WTC11 (cell line): ENCODE measurements at regions not wholly inside any gene's neighbourhood (a gene's known extent, or its start where the extent isn't known, plus 50 kb on each side); places are given as distances from the start of the nearest gene placed in this dataset.
"Not testable (repeated sequence)": the region's sequence is repeated elsewhere in the genome, so short reads cannot be mapped to it uniquely, and the experiment has no call there.

ENCODE experiments used
- ATAC-seq: fragments of 200-7000 bp; cut with Tn5 transposase; 2 replicates; pipeline ENCODE4 v1.10.0; 2021; ENCODE audit warnings: mild to moderate bottlenecking, moderate library complexity
- CTCF ChIA-PET: fragments of 300-600 bp; sonication (Branson Sonifier 250); formaldehyde crosslinking; loops from one replicate; lab custom pipeline; 2021; ENCODE audit warnings: antibody characterized with exemption; lab: Charles Lee
- POLR2A ChIA-PET: fragments of 350-600 bp; sonication (Branson Sonifier 250); formaldehyde crosslinking; loops from one replicate; lab custom pipeline; 2021; ENCODE audit warnings: antibody characterized with exemption; lab: Charles Lee
- DNase-seq: peaks from one replicate; pipeline ENCODE4 v3.0.0; 2021; ENCODE audit warnings: low spot score
- H3K27ac Mint-ChIP-seq: 2 replicates; pipeline ENCODE4 v1.8.0; 2021; ENCODE audit warnings: mixed read lengths
- H3K27me3 Mint-ChIP-seq: 2 replicates; pipeline ENCODE4 v1.8.0; 2021; ENCODE audit warnings: low read depth, mild to moderate bottlenecking, moderate library complexity, mixed read lengths
- H3K36me3 Mint-ChIP-seq: 2 replicates; pipeline ENCODE4 v1.8.0; 2021; ENCODE audit warnings: mixed read lengths
- H3K4me1 Mint-ChIP-seq: 2 replicates; pipeline ENCODE4 v1.8.0; 2022; ENCODE audit warnings: mixed read lengths
- H3K4me3 Mint-ChIP-seq: 2 replicates; pipeline ENCODE4 v1.8.0; 2021; ENCODE audit warnings: mild to moderate bottlenecking, moderate library complexity, mixed read lengths
- H3K9me3 Mint-ChIP-seq: 2 replicates; pipeline ENCODE4 v1.8.0; 2021; ENCODE audit warnings: mixed read lengths
- ARID4B ChIP-seq: sonication (generic); formaldehyde crosslinking; IDR thresholded peaks from 2 replicates; pipeline ENCODE4 v1.8.0; 2023; ENCODE audit warnings: missing genetic modification reagents, mild to moderate bottlenecking, borderline replicate concordance
- ESRRA ChIP-seq: sonication (generic); formaldehyde crosslinking; IDR thresholded peaks from 2 replicates; pipeline ENCODE4 v1.8.1; 2022; ENCODE audit warnings: mild to moderate bottlenecking, missing genetic modification reagents, borderline replicate concordance
- ETV6 ChIP-seq: sonication (generic); formaldehyde crosslinking; IDR thresholded peaks from 2 replicates; pipeline ENCODE4 v1.8.1; 2022; ENCODE audit warnings: mild to moderate bottlenecking, missing genetic modification reagents
- FOXP1 ChIP-seq: sonication (generic); formaldehyde crosslinking; IDR thresholded peaks from 2 replicates; pipeline ENCODE4 v1.8.0; 2022; ENCODE audit warnings: missing genetic modification reagents, mild to moderate bottlenecking, moderate library complexity, borderline replicate concordance
- IRF1 ChIP-seq: sonication (generic); formaldehyde crosslinking; IDR thresholded peaks from 2 replicates; pipeline ENCODE4 v1.8.0; 2023; ENCODE audit warnings: missing genetic modification reagents
- JAZF1 ChIP-seq: fragments of 250-450 bp; sonication (Bioruptor Pico); IDR thresholded peaks from 2 replicates; pipeline ENCODE4 v1.9.0; 2021; ENCODE audit warnings: moderate library complexity, mild to moderate bottlenecking, inconsistent platforms
- MXD4 ChIP-seq: fragments of 250-450 bp; sonication (Bioruptor Pico); IDR thresholded peaks from 2 replicates; pipeline ENCODE4 v1.8.0; 2021; ENCODE audit warnings: mild to moderate bottlenecking, moderate library complexity, borderline replicate concordance
- NFATC4 ChIP-seq: fragments of 250-450 bp; sonication (Bioruptor Pico); IDR thresholded peaks from 2 replicates; pipeline ENCODE4 v1.9.0; 2021; ENCODE audit warnings: mild to moderate bottlenecking
- NR3C1 ChIP-seq: sonication (generic); formaldehyde crosslinking; conservative IDR thresholded peaks from 2 replicates; pipeline ENCODE4 v1.8.1; 2023; ENCODE audit warnings: low read depth, mild to moderate bottlenecking, missing genetic modification reagents
- SMAD3 ChIP-seq: sonication (generic); formaldehyde crosslinking; IDR thresholded peaks from 2 replicates; pipeline ENCODE4 v1.8.0; 2022; ENCODE audit warnings: missing genetic modification reagents, mild to moderate bottlenecking, borderline replicate concordance
- SOX15 ChIP-seq: fragments of 250-450 bp; sonication (Bioruptor Pico); IDR thresholded peaks from 2 replicates; pipeline ENCODE4 v1.9.0; 2021; ENCODE audit warnings: mild to moderate bottlenecking
- TP53 ChIP-seq: sonication (generic); formaldehyde crosslinking; IDR thresholded peaks from 2 replicates; pipeline ENCODE4 v1.8.1; 2023; ENCODE audit warnings: mild to moderate bottlenecking, missing genetic modification reagents
- ZNF219 ChIP-seq: sonication (generic); formaldehyde crosslinking; IDR thresholded peaks from 2 replicates; pipeline ENCODE4 v1.8.0; 2023; ENCODE audit warnings: missing genetic modification reagents, mild to moderate bottlenecking, borderline replicate concordance
- ZNF281 ChIP-seq: sonication (generic); formaldehyde crosslinking; IDR thresholded peaks from 2 replicates; pipeline ENCODE4 v1.8.0; 2023; ENCODE audit warnings: mild to moderate bottlenecking, missing genetic modification reagents

GRCh38 chr20:29878777-29879442 lies 1378.6 kb upstream of the DEFB115 start:
- Mint-ChIP-seq H3K9me3 (peaks cover 70% of the 10 kb centered on the region), H3K36me3 (peaks cover 80% of the 10 kb centered on the region), H3K27me3 (peaks cover 50% of the 10 kb centered on the region), H3K27ac (no peak overlapping the region), H3K4me1 (no peaks in the 10 kb centered on the region), H3K4me3 (peak overlapping the region; percentile 57)
- DNase-seq (peak; percentile 48), ATAC-seq (no peak)
- TF ChIP-seq MXD4 (CRISPR knock-in tag) (no peak), ESRRA (CRISPR knock-in tag) (no peak), NFATC4 (CRISPR knock-in tag) (no peak), ETV6 (CRISPR knock-in tag) (no peak), FOXP1 (CRISPR knock-in tag) (no peak), ARID4B (CRISPR knock-in tag) (no peak), JAZF1 (CRISPR knock-in tag) (no peak), SMAD3 (CRISPR knock-in tag) (no peak), ZNF281 (CRISPR knock-in tag) (no peak), SOX15 (CRISPR knock-in tag) (no peak), NR3C1 (no peak), ZNF219 (CRISPR knock-in tag) (no peak), TP53 (CRISPR knock-in tag) (no peak), IRF1 (CRISPR knock-in tag) (no peak)
- POLR2A ChIA-PET = no interaction called here
- CTCF ChIA-PET = no interaction called here

DNA sequence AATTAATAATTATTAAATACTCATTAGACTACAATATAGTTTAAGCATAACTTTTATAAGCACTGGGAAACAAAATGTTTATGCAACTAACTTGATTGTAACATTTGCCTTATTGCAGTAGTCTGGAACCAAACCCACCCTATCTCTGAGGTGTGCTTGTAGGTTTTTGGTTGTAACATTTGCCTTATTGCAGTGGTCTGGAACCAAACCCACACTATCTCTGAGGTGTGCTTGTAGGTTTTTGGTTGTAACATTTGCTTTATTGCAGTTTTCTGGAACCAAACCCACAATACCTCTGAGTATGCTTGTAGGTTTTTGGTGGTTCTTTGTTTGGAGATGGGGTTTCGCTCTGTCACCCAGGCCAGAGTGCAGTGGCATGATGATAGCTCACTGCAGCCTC lies 1376.4 kb upstream of the DEFB115 start:
- POLR2A ChIA-PET, H3K4me3 Mint-ChIP-seq, CTCF ChIA-PET, H3K27ac Mint-ChIP-seq, H3K4me1 Mint-ChIP-seq, DNase-seq, ATAC-seq: not testable (repeated sequence)
- Mint-ChIP-seq H3K27me3 (peaks cover 51% of the 10 kb centered on the region), H3K36me3 (peaks cover 79% of the 10 kb centered on the region), H3K9me3 (peaks cover 71% of the 10 kb centered on the region)

DNA sequence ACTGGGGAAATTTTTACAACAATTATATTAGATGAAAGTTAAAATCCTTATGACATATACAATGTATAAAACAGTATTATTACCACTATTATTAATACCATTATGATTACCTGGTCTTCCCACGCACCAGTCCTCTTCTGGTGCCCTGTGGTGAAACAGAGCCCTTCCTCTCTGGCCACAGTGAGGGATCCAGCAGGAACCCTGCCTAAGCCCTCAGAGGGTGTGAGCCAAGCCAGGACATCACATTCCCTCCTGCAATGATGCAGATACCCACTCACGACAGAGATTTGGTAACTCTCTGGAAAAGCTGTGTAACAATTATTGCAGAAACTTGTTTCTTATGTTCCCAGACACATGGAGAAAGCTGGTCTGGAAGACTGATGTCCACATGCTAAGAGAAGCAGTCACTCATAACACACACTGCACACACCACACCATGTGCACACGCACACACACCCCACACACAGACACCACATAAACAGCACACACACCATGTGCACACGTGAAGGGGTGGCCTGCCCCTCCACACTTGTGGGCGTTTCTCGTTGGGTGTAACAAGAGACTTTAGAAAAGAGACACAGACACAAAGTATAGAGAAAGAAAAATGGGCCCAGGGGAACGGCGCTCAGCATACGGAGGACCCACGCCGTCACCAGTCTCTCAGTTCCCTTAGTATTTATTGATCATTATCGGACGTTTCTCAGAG lies 1373.8 kb upstream of the DEFB115 start:
- ATAC-seq, H3K4me3 Mint-ChIP-seq, H3K4me1 Mint-ChIP-seq, CTCF ChIA-PET, DNase-seq, POLR2A ChIA-PET, H3K27ac Mint-ChIP-seq: not testable (repeated sequence)
- H3K27me3 Mint-ChIP-seq = peaks cover 54% of the 10 kb centered on the region
- H3K9me3 Mint-ChIP-seq = peaks cover 76% of the 10 kb centered on the region
- H3K36me3 Mint-ChIP-seq = peaks cover 79% of the 10 kb centered on the region

DNA sequence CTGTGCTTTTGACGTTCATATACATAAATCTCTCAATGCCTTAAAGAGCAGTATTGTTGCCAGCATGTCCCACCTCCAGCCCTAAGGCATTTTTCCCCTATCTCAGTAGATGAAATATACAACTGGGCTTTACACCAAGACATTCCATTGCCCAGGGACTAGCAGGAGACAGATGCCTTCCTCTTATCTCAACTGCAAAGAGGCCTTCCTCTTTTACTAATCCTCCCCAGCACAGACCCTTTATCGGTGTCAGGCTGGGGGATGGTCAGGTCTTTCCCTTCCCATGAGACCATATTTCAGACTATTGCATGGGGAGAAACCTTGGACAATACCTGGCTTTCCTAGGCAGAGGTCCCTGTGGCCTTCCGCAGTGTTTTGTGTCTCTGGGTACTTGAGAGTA lies 1373.1 kb upstream of the DEFB115 start:
- DNase-seq, POLR2A ChIA-PET, H3K4me1 Mint-ChIP-seq, CTCF ChIA-PET, ATAC-seq: not testable (repeated sequence)
- H3K4me3 Mint-ChIP-seq = 0 out of 2 replicates have a peak overlapping the region, but pooled peaks have one; percentile 28
- peaks cover 75% of the 10 kb centered on the region for H3K36me3 Mint-ChIP-seq
- H3K9me3 Mint-ChIP-seq = peaks cover 70% of the 10 kb centered on the region
- H3K27ac Mint-ChIP-seq = peak overlapping the region; percentile 97
- peaks cover 49% of the 10 kb centered on the region for H3K27me3 Mint-ChIP-seq

DNA sequence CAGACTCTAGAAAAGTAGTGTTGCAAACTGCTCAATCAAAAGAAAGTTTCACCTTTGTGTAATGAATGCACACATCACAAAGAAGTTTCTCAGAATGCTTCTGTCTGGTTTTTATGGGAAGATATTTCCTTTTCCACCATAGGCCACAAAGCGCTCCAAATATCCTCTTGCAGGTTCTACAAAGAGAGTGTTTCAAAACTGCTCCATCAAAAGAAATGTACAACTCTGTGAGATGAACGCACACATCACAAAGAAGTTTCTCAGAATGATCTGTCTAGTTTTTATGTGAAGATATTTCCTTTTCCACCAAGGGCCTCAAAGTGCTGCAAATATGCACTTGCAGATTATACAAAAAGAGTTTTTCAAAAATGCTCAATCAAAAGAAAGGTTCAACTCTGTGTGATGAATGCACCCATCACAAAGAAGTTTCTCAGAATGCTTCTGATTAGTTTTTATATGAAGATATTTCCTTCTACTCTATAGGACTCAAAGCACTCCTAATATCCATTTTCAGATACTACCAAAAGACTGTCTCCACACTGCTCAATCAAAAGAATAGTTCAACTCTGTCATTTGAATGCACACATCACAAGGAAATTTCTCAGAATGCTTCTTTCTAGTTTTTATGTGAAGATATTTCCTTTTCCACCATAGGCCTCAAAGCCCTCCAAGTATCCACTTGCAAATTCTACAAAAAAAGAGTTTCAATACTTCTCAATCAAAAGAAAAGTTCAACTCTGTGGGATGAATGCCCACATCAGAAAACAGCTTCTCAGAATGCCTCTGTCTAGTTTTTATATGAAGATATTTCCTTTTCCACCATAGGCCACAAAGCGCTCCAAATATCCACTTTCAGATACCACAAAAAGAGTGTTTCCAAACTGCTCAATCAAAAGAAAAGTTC lies 1371.9 kb upstream of the DEFB115 start:
- CTCF ChIA-PET, DNase-seq, POLR2A ChIA-PET, H3K27ac Mint-ChIP-seq, ATAC-seq, H3K4me3 Mint-ChIP-seq, H3K4me1 Mint-ChIP-seq: not testable (repeated sequence)
- Mint-ChIP-seq H3K36me3 (peaks cover 64% of the 10 kb centered on the region), H3K27me3 (peaks cover 40% of the 10 kb centered on the region), H3K9me3 (peaks cover 62% of the 10 kb centered on the region)
